GM21360 (cell line): ENCODE measurements at regions not wholly inside any gene's neighbourhood (a gene's known extent, or its start where the extent isn't known, plus 50 kb on each side); places are given as distances from the start of the nearest gene placed in this dataset.
"Not testable (repeated sequence)": the region's sequence is repeated elsewhere in the genome, so short reads cannot be mapped to it uniquely, and the experiment has no call there.

Experiments used
- ATAC-seq: cut with Tn5 transposase; IDR thresholded peaks from one replicate; pipeline ENCODE4 v1.9.1; 2021; ENCODE audit warnings: mild to moderate bottlenecking, moderate library complexity; ENCODE audit not compliant: unreplicated experiment

DNA sequence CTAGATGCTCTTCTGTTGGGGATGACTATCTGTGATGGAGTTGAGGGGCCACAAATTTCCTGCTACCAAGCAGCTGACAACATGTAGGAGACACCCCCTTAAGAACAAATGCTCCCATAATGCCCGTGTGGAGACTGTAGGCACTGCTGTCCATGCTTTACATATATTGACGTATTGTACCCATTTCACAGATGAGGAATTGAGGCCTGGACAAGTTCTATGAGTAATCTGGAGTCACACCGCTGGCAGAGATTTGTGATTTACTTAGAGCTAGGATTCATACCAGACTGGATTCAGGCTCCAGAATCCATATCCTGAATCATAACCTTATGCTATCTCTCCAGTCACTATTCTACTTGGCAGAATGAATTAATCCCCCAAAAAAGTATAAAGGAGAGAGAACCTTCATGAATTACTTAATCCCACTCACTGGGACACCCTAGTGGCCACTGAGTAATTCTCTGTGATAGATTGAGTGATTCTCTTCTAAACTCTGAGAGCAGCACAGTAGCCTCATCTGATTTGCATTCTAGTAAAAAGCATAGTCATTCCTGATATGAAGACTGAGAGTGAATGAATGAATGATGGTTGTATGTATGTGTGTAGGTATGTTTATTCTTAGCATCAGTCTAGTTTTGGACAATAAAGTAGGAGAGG lies 460.7 kb upstream of the MEIS1 start:
- ATAC-seq: no peak

DNA sequence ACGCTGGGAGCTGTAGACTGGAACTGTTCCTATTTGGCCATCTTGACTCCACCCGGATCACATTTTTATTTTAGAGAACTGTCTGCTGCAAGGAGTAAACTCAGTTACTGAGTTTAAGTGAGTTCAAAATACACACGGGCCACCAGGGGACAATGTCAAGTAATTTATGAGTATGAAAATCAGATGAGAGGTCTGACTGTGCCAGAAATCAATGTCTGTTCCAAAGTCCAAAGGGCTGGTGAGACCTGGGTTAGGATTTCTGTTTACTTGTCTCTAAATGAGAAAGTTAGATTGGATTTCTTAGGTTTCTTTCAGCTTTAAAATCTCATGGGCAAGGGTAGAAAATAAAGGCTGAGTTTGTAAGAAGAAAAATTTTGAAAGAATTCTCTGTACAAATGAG lies 465.8 kb upstream of the MEIS1 start:
- ATAC-seq: no peak

DNA sequence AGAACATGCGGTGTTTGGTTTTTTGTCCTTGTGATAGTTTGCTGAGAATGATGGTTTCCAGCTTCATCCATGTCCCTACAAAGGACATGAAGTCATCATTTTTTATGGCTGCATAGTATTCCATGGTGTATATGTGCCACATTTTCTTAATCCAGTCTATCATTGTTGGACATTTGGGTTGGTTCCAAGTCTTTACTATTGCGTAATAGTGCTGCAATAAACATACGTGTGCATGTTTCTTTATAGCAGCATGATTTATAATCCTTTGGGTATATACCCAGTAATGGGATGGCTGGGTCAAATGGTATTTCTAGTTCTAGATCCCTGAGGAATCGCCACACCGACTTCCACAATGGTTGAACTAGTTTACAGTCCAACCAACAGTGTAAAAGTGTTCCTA lies 471.6 kb upstream of the MEIS1 start:
- ATAC-seq: not testable (repeated sequence)

DNA sequence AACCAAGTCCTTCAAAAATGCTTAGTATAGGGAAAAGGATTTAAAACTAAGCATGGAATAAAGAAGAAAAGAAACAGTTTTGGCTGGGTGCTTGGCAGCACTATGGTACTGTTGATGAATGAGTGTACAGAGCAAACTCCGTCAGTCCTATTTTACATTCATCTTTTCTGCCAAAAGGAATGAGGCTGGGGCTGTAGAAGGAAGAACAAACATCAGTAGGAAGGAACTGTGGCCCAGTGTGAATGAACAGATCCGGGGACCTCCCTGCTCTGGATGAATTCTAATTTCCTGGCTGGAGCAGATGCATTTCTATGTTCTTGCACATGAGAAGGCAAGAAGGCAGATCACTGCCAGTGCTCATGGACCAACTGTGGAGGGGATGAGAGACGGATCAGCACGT lies 474.0 kb upstream of the MEIS1 start:
- no peak for ATAC-seq

DNA sequence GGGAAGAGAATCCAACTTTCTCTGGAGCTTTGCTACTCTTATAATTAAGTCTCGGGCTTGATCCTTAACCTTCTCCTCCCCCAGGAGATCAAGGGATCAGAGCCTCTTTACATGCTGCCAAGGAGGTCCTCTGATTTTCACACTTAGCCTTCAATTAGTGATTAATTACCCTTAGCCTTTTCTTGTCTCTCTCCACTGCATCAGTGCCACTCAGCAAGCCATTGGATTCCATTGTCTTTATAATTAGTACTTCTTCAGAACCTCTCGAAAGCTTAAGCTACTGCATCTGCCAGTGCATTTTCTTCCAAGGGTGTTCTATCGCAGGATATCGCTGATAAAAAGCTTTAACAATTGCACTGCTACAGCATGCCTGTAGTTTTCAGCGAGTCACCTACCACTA lies 477.0 kb upstream of the MEIS1 start:
- ATAC-seq: no peak

DNA sequence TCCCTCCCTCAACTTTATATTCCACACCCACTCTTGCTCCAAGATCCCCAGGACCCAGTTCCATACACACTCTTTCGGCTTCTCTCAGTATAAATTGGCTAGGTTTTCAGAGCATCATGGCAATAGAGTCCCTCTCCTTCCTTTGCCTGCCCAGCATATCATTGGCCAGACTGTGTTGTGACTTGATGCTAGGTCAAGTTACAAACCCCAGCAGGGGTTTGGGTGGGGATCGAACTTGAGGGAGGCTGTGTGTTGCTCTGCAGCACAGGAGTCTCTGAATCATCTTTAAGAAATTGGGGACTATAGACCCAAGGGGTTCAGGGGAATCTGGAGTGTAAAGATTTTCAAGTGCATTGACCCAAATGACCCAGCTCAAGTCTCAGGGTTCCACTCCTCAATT lies 477.5 kb upstream of the MEIS1 start:
- ATAC-seq: no peak

DNA sequence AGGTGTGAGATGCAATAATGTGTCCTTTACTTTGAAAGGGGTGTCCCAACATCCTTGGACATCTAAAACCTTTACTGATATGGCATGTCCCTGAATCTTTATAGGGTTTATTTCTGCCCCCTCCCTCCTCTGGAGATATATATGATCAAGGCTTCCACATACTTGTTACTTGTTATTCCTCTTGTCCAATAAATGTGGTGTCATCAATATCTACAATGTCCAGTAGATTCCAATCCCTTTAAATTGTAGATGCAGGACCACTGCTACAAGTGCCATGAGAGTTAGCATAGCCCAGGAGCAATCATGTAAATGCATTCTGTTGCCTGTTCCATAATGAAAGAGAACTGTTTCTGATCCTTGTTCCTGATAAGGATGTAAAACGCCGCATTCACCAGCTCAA lies 479.7 kb upstream of the MEIS1 start:
- no peak for ATAC-seq

DNA sequence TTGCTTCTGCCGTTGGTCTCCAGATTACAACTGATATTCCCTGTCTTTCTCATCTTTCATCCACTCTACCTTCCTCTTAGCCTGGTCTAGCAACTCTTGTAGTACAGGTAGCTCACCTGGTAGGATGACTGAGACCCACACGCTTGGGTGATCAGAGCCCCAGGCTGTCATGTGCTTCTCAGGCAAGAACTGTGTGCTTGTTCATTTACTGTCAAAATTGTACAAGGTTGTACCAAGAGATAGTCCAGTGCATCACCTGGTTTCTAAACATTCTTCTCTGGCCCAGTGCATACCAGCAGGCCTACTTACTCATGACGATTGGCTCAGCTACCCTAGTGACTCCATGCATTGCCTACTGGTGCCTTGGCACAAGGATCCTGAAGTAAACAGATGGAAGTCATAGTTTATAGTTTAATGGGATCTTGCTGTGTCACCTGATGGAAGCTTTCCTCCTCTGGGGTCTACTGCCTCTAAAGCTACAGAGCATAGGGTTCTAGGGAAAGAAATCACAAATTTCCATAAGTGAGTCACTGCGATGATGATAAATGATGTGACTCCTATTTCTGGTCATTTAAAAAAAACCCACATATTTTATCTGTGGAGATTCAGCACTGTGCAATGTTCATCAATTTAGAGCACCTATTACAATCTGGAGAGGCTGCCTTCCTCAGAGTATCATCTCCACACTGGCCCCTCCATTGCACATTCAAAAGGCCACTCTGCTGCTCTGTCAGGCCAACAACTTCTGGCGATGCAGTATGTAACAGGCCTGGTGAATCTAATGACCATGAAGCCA lies 481.8 kb upstream of the MEIS1 start:
- no peak for ATAC-seq

DNA sequence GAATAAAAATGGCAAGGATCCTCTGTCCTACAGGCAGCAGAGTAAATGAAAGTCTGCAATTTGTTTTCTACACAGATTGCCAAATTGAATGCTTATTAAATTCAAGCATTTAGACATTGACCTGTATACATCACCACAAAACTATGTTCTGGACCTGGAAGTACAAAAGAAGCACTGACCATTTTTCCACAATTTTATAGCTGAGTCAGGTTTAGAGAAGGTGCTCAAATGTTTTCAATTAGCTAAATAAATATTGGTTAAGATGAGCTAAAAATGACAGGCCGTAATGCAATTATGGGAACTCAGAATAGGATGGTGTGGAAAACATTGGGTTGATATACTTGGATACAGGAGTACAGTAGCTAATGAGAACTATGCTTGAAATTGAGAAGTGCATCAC lies 490.7 kb upstream of the MEIS1 start:
- no peak for ATAC-seq

DNA sequence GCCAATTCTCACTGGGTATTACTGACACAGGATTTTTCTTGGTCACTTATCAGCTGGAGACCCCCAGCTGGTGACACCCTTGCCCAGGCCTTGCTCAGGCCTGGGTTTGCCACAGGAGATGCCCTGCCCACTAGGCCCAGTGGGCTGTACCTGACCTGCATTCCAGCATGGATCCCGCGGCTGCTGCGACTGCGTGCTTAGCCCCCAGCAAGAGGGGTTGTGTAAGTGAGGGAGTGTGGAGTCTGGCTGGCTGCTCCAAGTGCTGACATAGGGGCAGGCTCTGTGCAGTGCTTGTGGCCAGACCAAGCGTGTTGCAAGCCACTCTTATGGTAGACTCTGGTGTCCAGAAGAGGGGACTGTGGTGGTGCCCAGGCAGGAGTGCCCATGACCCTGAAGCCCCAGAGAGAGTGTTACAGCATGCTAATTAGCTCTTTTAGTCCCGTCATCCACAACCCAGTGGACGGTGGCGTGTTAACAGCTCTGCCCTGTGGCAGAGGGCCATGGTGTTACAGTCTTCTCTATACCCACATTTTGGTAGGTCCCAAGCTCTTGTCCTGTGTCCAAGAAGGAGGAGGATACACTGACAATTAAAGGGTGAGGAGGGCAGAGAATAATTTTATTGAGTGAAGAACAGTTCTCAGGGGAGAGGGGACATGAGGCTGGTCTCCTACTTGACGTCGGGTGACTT lies 491.7 kb upstream of the MEIS1 start:
- no peak for ATAC-seq

DNA sequence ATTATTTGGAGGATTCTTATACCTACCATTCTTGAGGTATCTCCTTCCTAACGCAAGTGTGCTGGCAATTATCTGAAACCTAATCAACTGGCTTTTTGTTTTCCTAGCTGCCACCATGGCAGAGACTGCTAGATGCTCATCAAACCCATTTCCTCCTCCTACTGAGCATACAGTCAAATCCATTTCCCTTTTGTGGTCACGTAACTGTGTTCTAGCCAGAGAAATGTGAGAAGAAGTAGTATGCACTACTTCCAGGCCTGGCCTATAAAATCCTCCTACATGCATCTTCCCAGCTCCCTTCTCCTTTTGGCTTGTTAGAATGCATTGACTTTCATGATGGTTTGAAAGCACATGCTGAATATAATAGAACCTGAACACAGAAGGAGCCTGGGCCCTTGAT lies 494.1 kb upstream of the MEIS1 start:
- ATAC-seq: no peak

DNA sequence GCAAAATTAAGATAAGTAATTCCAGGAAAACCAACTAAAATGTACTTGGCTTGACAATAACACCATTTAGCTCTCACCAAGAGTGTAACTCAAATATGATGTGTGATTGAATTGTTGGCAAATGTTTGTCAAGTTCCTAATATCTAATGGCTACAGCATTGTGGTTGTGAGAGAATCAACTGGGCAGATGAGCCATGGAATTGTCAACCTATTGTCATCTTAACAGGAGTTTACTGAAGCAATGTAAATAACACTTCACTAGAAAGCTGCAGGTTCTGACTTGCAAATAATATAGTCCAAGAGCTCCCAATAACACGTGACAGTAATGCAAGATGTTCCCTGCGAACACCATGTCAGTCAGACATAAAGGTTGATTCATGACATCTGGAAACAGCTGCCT lies 495.2 kb upstream of the MEIS1 start:
- ATAC-seq: no peak

DNA sequence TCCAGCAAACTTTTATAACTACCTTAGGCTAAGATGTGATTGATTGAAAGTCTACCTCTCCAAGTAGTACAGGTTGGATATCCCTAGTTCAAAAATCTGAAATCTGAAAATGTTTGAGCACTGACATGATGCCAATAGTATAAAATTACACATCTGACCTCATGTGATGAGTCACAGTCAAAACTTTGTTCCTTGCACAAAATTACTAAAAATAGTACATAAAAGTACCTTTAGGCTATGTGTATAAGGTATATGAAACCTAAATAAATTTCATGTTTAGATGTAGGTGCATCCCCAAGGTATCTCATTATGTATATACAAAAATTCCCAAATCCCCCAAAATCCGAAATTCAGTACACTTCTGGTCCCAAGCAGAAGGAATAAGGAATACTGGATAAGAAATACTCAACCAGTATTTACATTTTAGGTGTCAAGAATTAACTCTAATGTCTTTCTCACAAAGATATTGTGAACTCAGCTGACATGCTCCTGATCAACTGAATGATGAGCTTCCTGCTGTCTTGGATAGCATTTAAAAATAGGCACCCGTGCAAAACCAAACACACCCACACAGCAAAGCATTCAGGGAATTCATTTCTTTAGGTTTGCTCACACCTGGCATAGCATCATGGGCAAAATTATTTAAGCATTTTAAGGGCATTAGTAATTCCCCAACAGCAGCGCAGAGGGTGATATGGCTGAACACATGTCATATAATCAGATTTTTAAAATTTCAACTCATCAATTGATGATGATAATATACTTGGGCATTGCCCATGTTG lies 497.4 kb upstream of the MEIS1 start:
- no peak for ATAC-seq

DNA sequence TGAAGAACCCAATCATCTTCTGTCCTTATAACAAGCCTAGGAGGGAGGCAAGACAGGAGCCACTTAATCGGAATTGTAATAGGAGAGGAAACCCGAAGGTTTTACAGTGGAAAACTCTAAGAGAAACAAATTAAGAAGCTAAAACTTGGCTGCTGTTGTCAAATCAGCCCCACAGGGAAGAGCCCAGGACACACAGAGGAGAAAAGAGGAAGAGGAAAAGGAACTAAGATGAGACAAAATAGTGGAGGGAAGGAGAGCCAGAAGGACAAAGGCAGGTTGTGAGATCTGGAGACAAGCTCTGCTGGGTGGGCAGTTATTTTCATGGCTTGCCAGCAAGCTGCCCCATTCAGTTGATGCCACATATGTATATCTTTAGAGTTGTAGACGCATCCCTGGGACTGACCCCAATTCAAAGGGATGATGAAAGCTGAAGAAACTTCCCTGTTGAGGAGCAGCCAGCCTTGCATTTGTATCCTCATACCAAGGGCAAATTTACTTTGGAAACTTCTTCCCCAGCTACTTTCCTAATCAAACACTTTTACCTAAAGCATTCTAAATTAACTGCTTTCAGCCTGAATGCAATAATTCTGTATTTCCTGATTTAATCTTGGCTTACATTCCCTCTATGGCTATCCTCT lies 499.8 kb upstream of the MEIS1 start:
- no peak for ATAC-seq

DNA sequence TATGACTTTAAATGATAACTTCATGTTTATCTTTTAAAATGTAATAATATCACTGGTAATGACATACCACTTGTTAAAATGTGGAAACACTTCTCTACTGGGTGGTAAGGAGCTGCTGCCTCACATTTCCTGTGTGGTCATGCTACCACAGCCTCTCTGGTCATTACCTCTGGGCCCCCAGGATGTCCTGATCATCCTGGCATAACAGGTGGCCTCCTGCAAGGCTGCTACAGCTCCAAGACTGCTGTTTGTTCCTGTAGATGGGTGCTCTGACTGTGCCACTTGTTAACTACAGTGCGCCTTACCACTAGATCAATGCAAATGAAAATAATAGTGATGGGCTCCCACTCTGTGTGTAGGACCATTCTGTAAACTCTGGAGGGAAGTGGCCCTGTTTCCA lies 500.2 kb upstream of the SPRED2 start:
- no peak for ATAC-seq

DNA sequence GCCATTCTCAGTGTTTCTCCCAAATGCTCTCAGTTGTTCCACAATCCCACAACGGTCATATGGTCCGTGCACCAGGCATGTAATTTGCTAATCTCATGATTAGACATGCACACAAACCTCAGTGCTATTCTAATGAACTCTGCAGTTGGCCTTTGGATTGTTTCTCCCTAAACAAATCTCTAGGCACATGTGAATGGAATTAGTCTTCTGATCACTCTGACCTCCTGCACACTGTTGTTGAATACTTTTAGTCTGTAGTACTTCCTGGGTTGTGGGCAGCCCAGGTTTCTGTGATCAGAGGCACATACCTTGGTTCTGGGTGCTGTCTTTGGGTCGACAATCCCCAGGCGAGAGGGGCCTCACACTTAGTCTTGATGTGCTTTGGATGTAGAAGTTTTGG lies 498.7 kb upstream of the SPRED2 start:
- no peak for ATAC-seq

DNA sequence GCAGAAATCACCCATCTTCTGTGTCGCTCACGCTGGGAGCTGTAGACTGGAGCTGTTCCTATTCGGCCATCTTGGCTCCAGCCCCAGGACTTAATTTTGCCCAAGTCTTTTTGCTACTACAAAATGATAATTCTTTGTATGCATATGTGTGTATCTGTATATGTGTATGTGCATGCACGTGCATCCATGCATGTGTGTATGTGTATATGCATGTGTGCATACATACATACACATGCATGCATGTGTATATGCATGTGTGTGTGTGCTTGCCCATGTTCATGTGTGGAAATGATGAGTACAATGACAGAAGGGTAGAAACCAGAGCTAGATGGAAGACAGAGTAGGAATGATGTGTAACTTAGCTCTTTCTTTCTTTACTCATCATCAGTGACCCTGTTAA lies 497.9 kb upstream of the SPRED2 start:
- ATAC-seq: no peak

DNA sequence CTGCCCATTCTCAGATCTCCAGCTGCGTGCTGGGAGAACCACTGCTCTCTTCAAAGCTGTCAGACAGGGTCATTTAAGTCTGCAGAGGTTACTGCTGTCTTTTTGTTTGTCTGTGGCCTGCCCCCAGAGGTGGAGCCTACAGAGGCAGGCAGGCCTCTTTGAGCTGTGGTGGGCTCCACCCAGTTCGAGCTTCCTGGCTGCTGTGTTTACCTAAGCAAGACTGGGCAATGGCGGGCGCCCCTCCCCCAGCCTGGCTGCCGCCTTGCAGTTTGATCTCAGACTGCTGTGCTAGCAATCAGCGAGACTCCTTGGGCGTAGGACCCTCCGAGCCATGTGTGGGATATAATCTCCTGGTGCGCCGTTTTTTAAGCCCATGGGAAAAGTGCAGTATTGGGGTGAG lies 497.3 kb upstream of the SPRED2 start:
- ATAC-seq: not testable (repeated sequence)

DNA sequence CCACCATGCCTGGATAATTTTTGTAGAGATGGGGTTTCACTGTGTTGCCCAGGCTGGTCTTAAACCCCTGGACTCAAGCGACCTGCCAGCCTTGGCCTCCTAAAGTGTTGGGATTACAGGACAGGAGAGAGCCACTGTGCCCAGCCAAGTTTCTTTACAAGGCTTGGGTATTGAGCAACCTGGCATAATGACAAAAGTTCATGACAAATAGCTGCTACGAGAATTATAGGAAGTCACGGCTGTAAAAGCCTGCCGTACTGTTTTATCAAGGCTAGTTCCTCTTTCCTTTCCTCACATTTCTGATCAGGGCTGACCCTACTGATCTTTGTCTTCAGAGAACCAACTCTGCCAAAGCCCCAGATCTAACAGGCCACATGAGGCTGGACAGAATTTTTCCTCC lies 490.4 kb upstream of the SPRED2 start:
- ATAC-seq: no peak

DNA sequence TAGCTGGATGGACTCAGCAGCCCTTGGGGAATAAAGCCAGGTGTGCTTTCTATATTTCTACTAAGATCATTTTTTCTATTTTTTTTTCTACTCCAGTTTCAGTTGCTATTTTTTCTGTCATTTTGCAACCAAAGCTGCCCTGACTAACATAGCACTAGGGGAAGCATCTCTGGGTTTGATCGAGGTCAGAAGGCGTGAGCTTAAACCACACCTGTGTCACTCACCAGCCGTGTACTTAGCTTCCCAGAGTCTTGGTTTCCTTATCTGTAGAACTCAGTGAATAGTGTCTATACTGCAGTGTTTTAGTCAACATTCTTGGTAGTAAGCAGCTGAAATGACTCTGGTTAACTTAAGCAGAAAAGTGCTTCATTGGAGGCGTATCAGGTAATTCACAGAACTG lies 489.6 kb upstream of the SPRED2 start:
- peak; percentile 63 for ATAC-seq

DNA sequence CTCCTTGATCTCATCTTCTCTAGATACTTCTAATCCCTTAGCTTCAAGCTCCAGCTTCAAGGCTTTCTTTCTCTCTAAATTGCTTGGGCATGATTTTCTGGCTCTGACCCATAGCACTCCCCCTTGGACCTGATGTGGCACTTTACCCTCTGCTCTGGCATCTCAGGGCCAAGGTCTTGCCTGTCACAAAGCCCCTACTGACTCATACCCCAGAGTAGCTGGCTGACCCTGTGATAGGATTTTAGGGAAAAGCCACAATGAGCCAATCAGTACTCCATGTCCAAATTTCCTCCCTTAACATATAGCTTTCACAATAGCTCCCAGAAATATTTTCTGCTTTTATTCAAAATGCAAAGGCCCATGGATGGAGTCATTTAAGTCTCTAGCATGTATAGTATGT lies 488.7 kb upstream of the SPRED2 start:
- ATAC-seq: no peak
